PFSK-1 (cell line): ENCODE measurements at regions not wholly inside any gene's neighbourhood (a gene's known extent, or its start where the extent isn't known, plus 50 kb on each side); places are given as distances from the start of the nearest gene placed in this dataset.

Experiments
- POLR2AphosphoS5 ChIP-seq: IDR thresholded peaks from 2 replicates; pipeline ENCODE4 v1.6.1; 2012; ENCODE audit warnings: low read depth, mild to moderate bottlenecking, control low read depth, low read length, moderate library complexity
- SIN3A ChIP-seq: IDR thresholded peaks from 2 replicates; pipeline ENCODE4 v1.6.1; 2012; ENCODE audit warnings: mild to moderate bottlenecking, low read length, moderate library complexity, borderline replicate concordance; ENCODE audit not compliant: insufficient read depth
- TAF1 ChIP-seq: IDR thresholded peaks from 2 replicates; pipeline ENCODE4 v1.6.1; 2012; ENCODE audit warnings: low read length, control low read depth, borderline replicate concordance; ENCODE audit not compliant: insufficient read depth
- TF ChIP-seq, protein P1 (sequence below), 2 experiments: IDR thresholded peaks; 2 replicates each; pipeline versions ENCODE4 v1.6.1 to v1.8.0; 2011 to 2012; ENCODE audit warnings: low read depth in 2 of 2, low read length in 2 of 2, control low read depth in 1 of 2, inconsistent platforms in 1 of 2, mild to moderate bottlenecking in 1 of 2, moderate library complexity in 1 of 2; ENCODE audit not compliant: insufficient read depth in 1 of 2

DNA sequence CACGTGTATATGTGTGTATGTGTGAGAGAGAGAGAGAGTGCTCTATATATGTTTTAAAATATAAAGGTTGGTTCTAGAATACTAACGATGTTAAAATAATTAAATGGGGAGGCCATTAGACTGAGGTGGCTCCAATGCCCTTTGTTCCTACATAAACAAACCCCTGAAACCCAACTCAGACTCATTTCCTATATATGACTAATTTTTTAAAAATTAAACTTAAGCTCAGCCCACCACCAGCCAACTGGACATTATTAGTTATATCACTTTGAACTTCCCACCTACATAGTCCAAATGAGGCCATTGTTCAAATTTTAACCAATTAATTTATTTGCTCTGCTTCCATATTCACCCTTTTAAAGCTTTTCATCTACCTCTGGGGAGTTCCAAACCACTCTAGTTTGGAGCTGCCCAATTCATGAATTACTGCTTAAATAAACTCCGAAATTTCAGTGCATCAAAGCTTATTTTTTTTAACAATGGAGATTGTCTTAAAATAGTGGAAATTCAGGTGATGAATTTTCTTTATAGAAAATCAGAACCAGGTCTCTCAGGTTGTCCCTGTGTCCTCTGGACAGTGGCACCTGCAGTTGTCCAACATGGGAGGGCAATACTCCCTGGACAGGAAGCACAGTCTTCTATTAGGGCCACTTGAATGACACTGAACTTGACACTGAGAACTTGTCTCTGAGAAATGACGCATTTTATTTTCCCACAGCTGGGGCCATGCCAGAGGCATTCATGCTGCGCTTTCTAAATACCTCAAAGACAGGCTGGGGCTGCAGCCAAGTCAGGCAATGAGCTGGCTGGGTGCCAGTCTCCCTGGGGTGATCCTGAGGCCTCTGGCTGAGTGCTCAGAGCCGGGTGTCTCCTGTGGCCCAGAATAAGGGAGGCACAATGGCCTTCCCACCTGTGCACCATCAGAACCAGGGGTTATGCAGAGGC lies 109.5 kb upstream of the TMEM72 start:
- TF ChIP-seq, protein P1, sequence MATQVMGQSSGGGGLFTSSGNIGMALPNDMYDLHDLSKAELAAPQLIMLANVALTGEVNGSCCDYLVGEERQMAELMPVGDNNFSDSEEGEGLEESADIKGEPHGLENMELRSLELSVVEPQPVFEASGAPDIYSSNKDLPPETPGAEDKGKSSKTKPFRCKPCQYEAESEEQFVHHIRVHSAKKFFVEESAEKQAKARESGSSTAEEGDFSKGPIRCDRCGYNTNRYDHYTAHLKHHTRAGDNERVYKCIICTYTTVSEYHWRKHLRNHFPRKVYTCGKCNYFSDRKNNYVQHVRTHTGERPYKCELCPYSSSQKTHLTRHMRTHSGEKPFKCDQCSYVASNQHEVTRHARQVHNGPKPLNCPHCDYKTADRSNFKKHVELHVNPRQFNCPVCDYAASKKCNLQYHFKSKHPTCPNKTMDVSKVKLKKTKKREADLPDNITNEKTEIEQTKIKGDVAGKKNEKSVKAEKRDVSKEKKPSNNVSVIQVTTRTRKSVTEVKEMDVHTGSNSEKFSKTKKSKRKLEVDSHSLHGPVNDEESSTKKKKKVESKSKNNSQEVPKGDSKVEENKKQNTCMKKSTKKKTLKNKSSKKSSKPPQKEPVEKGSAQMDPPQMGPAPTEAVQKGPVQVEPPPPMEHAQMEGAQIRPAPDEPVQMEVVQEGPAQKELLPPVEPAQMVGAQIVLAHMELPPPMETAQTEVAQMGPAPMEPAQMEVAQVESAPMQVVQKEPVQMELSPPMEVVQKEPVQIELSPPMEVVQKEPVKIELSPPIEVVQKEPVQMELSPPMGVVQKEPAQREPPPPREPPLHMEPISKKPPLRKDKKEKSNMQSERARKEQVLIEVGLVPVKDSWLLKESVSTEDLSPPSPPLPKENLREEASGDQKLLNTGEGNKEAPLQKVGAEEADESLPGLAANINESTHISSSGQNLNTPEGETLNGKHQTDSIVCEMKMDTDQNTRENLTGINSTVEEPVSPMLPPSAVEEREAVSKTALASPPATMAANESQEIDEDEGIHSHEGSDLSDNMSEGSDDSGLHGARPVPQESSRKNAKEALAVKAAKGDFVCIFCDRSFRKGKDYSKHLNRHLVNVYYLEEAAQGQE (IDR thresholded peaks at IDR 0.05; ENCODE audit: insufficient read depth in 1 of 2, low read depth in 2 of 2, low read length in 2 of 2): no peak
- TF ChIP-seq TAF1 (no peak), POLR2AphosphoS5 (no peak), SIN3A (no peak)
